Endothelial cell of umbilical vein (primary cell): ENCODE measurements at regions not wholly inside any gene's neighbourhood (a gene's known extent, or its start where the extent isn't known, plus 50 kb on each side); places are given as distances from the start of the nearest gene placed in this dataset.

Source experiments
- BruUV-seq: library from RNA; stranded (reverse); fragments of 400-500 nt; replicated peaks from 2 replicates; lab custom pipeline; 2021; lab: Mats Ljungman, UMichigan
- CTCF ChIA-PET: fragments of 300-600, 350-600 bp; sonication (Branson Sonifier 250); formaldehyde crosslinking; loops from one replicate; lab custom pipeline; 2021; ENCODE audit warnings: antibody characterized with exemption, inconsistent platforms; lab: Charles Lee
- POLR2A ChIA-PET: fragments of 300-600, 350-600 bp; sonication (Branson Sonifier 250); formaldehyde crosslinking; loops from one replicate; lab custom pipeline; 2021; ENCODE audit warnings: antibody characterized with exemption, inconsistent platforms; lab: Charles Lee
- DNase-seq: peaks from one replicate; pipeline ENCODE4 v3.0.0-alpha.2; 2011; ENCODE audit warnings: low read depth, low spot score
- FAIRE-seq: peaks from 2 replicates; lab custom pipeline; 2011; peaks lifted over from hg19 to GRCh38; lab: Jason Lieb, UNC
- H2AFZ ChIP-seq: 2 replicates; pipeline ENCODE4 v1.6.0; 2012; ENCODE audit warnings: low read depth, low read length, control low read depth, inconsistent platforms
- H3K27ac ChIP-seq: 2 replicates; pipeline ENCODE4 v1.5.1; 2011; ENCODE audit warnings: low read depth, mild to moderate bottlenecking, control low read depth, low read length, moderate library complexity; ENCODE audit not compliant: insufficient read depth
- H3K27me3 ChIP-seq, 2 experiments: 2 replicates each; pipeline versions ENCODE4 v1.6.0 to v1.6.1; 2011; ENCODE audit warnings: low read length in 2 of 2, mixed read lengths in 1 of 2; ENCODE audit not compliant: control insufficient read depth in 2 of 2, insufficient read depth in 2 of 2
- H3K36me3 ChIP-seq, 2 experiments: 2 replicates in 1 of 2; 3 replicates in 1 of 2; pipeline ENCODE4 v1.5.1; 2011; ENCODE audit warnings: low read length in 2 of 2, mild to moderate bottlenecking in 1 of 2, moderate library complexity in 1 of 2; ENCODE audit not compliant: control insufficient read depth in 2 of 2, insufficient read depth in 2 of 2; ENCODE audit errors: extremely low read depth in 1 of 2
- H3K4me1 ChIP-seq: 3 replicates; pipeline ENCODE4 v1.5.1; 2011; ENCODE audit warnings: mild to moderate bottlenecking, low read length; ENCODE audit not compliant: control insufficient read depth, insufficient read depth; ENCODE audit errors: extremely low read depth
- H3K4me2 ChIP-seq: 2 replicates; pipeline ENCODE4 v1.6.1; 2011; ENCODE audit warnings: low read length, control low read depth, mixed read lengths; ENCODE audit not compliant: insufficient read depth
- H3K4me3 ChIP-seq, 3 experiments: fragments of 200-600 bp in 1 of 3; sonication (generic), shearing (Covaris generic) in 1 of 3; replicated peaks in 1 of 3; 2 replicates each; pipeline ENCODE4 v1.5.1; 2011 to 2016; ENCODE audit warnings: control low read depth in 3 of 3, low read length in 3 of 3, mild to moderate bottlenecking in 2 of 3, inconsistent platforms in 1 of 3, low read depth in 1 of 3, moderate library complexity in 1 of 3; ENCODE audit not compliant: insufficient read depth in 1 of 3
- H3K79me2 ChIP-seq: 2 replicates; pipeline ENCODE4 v1.6.0; 2012; ENCODE audit warnings: low read length, inconsistent platforms; ENCODE audit not compliant: control insufficient read depth, insufficient read depth
- H3K9ac ChIP-seq: replicated peaks from 2 replicates; pipeline ENCODE3; 2011; ENCODE audit warnings: low read length, control low read depth; ENCODE audit not compliant: insufficient read depth; ENCODE audit errors: extremely low read depth
- H3K9me1 ChIP-seq: replicated peaks from 3 replicates; pipeline ENCODE4 v1.6.0; 2011; ENCODE audit warnings: mild to moderate bottlenecking, low read length; ENCODE audit not compliant: control insufficient read depth, insufficient read depth; ENCODE audit errors: extremely low read depth
- H3K9me3 ChIP-seq: replicated peaks from 2 replicates; pipeline ENCODE4 v1.5.1; 2012; ENCODE audit warnings: low read length, inconsistent platforms; ENCODE audit not compliant: control insufficient read depth, insufficient read depth
- H4K20me1 ChIP-seq: replicated peaks from 2 replicates; pipeline ENCODE3; 2011; ENCODE audit warnings: mild to moderate bottlenecking, low read length; ENCODE audit not compliant: control insufficient read depth, insufficient read depth; ENCODE audit errors: extremely low read depth
- CTCF ChIP-seq, 2 donors: IDR thresholded peaks; 1 replicate in 1 of 2; 2 replicates in 1 of 2; pipeline ENCODE4 v1.5.1; 2011; ENCODE audit warnings: low read length in 2 of 2, mild to moderate bottlenecking in 2 of 2, moderate library complexity in 2 of 2, control low read depth in 1 of 2, inconsistent platforms in 1 of 2, low read depth in 1 of 2; ENCODE audit not compliant: insufficient read depth in 1 of 2; ENCODE audit errors: extremely low read depth in 1 of 2
- EZH2 ChIP-seq: IDR thresholded peaks from 2 replicates; pipeline ENCODE4 v1.6.1; 2012; ENCODE audit warnings: borderline replicate concordance, low read depth, mild to moderate bottlenecking, moderate library complexity, low read length, inconsistent platforms; ENCODE audit not compliant: severe bottlenecking
- MAX ChIP-seq: IDR thresholded peaks from 2 replicates; pipeline ENCODE4 v1.6.1; 2011; ENCODE audit not compliant: insufficient read depth, insufficient read length
- MYC ChIP-seq: IDR thresholded peaks from one replicate; pipeline ENCODE4 v1.6.1; 2011; ENCODE audit warnings: mild to moderate bottlenecking, low read depth, low read length
- dilution Hi-C: fragments of 300-500 bp; cut with MboI; formaldehyde crosslinking; loops from one replicate; pipeline ENCODE4 v1.15.0; 2019; ENCODE audit warnings: low sequenced_read_pairs; ENCODE audit not compliant: extremely low pct_ligation_motif_present
- intact Hi-C: fragments of 100-400 bp; cut with micrococcal nuclease; formaldehyde crosslinking; loops from one replicate; pipeline ENCODE4 v1.10.0; 2022

DNA sequence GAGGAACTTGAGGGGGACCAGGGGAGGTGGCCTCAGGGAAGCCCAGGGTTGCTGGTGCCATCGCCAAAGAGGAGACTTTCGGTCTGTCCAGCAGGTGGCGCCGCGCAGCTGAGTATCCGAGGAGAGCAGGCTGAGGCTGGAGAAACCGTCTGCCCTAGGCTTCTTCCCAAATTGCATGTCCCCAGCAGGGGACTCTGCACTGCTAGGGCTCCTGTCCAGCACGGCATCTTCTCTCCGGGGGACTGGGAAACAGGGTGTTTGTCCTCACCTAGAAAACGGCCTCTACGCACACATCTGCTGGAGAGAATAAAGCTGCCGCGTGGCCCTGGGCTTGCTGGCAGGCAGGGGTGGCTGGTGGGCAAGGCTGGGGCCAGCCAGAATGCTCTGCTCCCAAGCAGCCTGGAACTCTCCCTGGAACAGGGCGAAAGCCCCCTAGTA lies 161.9 kb downstream of the SH2D4B start:
- H3K4me2 ChIP-seq: no peak overlapping the region
- H3K4me3 ChIP-seq: no peak overlapping the region
- dilution Hi-C loops (no loop called here), intact Hi-C loops (loop anchor here (1.0 to 5.0 kb wide), 4 partner anchors 225 to 1138 kb away; no protein-coding TSS in a partner anchor)
- no peaks in the 10 kb centered on the region for H3K36me3 ChIP-seq
- FAIRE-seq (peak; percentile 67), DNase-seq (peak; percentile 58)
- no peaks in the 10 kb centered on the region for H3K9me1 ChIP-seq
- no peaks in the 10 kb centered on the region for H3K79me2 ChIP-seq
- BruUV-seq: no TSS peak
- no peaks in the 10 kb centered on the region for H4K20me1 ChIP-seq
- POLR2A ChIA-PET: no interaction called here
- no peak overlapping the region for H3K9ac ChIP-seq
- peak overlapping the region; percentile 28 for H2AFZ ChIP-seq
- TF ChIP-seq CTCF (IDR thresholded peaks at IDR 0.05; ENCODE audit: extremely low read depth in 1 of 2, insufficient read depth in 1 of 2, low read depth in 1 of 2, low read length in 2 of 2): peak; percentile 74 to 92
- no peak for TF ChIP-seq MYC
- no peak for TF ChIP-seq MAX
- no peaks in the 10 kb centered on the region for H3K9me3 ChIP-seq
- H3K4me1 ChIP-seq: no peaks in the 10 kb centered on the region
- no peak overlapping the region for H3K27ac ChIP-seq
- H3K27me3 ChIP-seq: no peaks in the 10 kb centered on the region
- CTCF ChIA-PET: interaction anchor here (0.6 to 4.2 kb wide), 22 partner anchors 9 to 1121 kb away, joined by 3 to 58 read pairs (median 5); no protein-coding TSS in a partner anchor

GRCh38 chr10:80700252-80700651 lies 162.6 kb downstream of the SH2D4B start:
- intact Hi-C loops (no loop called here), dilution Hi-C loops (no loop called here)
- TF ChIP-seq EZH2: no peak
- H2AFZ ChIP-seq: no peak overlapping the region
- no peak overlapping the region for H3K9ac ChIP-seq
- H3K79me2 ChIP-seq: no peaks in the 10 kb centered on the region
- DNase-seq (no peak), FAIRE-seq (no peak)
- no peaks in the 10 kb centered on the region for H4K20me1 ChIP-seq
- H3K27me3 ChIP-seq: no peaks in the 10 kb centered on the region
- no peaks in the 10 kb centered on the region for H3K9me1 ChIP-seq
- H3K4me3 ChIP-seq: no peak overlapping the region
- H3K4me1 ChIP-seq: no peaks in the 10 kb centered on the region
- ChIA-PET CTCF (interaction anchor here (0.8 to 4.2 kb wide), 20 partner anchors 8 to 1120 kb away, joined by 3 to 58 read pairs (median 5); no protein-coding TSS in a partner anchor), POLR2A (no interaction called here)
- H3K27ac ChIP-seq: no peak overlapping the region
- H3K9me3 ChIP-seq: no peaks in the 10 kb centered on the region
- no TSS peak for BruUV-seq
- H3K36me3 ChIP-seq: no peaks in the 10 kb centered on the region
- H3K4me2 ChIP-seq: no peak overlapping the region
